ENCODE measurements at regions not wholly inside any gene's neighbourhood (a gene's known extent, or its start where the extent isn't known, plus 50 kb on each side); places are given as distances from the start of the nearest gene placed in this dataset.

DNA sequence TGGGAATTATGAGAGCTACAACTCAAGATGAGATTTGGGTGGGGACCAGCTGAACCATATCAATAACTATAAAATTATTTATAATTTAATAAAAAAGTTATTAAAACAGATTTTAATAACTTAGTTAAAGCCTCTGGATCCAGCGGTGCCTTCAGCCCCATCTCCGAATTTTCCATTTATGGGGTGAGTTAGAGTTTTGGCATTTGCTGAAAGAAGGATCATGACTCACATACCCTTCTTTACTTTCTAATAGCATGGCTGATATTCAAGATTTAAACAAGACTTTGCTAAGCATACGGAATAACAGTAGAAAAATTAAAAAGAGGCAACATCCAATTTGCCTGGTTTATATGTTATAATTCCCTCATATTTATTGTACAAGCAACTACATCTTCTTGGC lies 94.5 kb downstream of the RDH14 start:
- DNase-seq (ENCODE audit: low spot score) = no peak

GRCh38 chr2:18464913-18465312 lies 95.5 kb downstream of the RDH14 start:
- DNase-seq (ENCODE audit: low spot score) = no peak

GRCh38 chr2:18456026-18456425 lies 104.4 kb downstream of the RDH14 start:
- no peak for DNase-seq (ENCODE audit: low spot score)

GRCh38 chr2:18455236-18455862 lies 105.1 kb downstream of the RDH14 start:
- no peak for DNase-seq (ENCODE audit: low spot score)

DNA sequence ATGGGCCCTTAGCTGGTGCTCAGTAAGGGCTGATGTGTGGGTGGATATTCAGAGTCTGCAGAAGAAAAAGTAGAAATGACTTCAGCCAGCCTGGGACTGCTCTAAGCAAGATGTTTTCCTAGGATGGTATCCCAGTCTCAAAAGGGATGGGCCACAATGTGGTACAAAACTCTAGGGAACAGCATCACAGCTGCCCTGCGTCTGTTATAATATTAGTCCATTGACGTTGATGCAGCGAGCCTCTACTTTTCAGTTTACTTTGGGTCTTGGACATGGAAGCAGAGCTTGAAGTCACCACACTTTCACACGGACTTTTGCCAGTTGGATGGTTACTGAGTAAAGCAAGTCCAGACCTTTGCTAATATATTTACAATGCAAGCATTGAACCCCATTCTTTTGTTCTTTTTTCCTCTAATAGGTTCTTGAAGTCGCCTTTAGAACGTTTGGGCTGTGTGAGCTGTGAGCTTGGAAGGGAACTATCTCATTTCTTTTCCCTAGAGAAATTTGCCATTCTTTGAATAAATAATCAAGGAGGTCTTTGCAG lies 105.7 kb downstream of the RDH14 start:
- DNase-seq (ENCODE audit: low spot score) = no peak

GRCh38 chr2:18446715-18447114 lies 113.7 kb downstream of the RDH14 start:
- no peak for DNase-seq (ENCODE audit: low spot score)

GRCh38 chr2:18445433-18446320 lies 114.8 kb downstream of the RDH14 start:
- no peak for DNase-seq (ENCODE audit: low spot score)

- no peak for DNase-seq (ENCODE audit: low spot score)
These were observed 115.6 kb downstream of the RDH14 start for GRCh38 chr2:18444806-18445205.

DNA sequence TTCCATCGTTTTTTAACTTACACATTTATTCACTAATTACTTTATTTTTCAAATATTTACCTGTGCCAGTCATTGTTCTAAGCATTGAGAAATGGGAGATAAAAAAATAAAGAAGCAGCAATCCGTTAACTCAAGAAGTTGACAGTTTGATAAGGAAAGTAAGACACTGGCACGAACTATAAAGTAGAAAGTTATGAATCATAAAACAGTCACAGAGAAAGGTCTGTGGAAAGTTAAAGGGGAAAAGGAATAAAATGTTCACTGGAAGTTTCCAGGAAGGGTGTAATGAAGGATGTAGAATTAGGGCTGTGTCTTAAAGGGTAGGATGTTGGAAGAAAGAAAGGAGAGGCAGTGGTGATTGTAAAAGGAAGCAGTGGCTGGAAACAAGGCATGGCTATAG lies 118.9 kb downstream of the RDH14 start:
- no peak for DNase-seq (ENCODE audit: low spot score)

GRCh38 chr2:18440777-18441176 lies 119.7 kb downstream of the RDH14 start:
- DNase-seq (ENCODE audit: low spot score) = no peak

- DNase-seq (ENCODE audit: low spot score) = no peak
These were observed 120.3 kb downstream of the RDH14 start for GRCh38 chr2:18440141-18440661.

DNA sequence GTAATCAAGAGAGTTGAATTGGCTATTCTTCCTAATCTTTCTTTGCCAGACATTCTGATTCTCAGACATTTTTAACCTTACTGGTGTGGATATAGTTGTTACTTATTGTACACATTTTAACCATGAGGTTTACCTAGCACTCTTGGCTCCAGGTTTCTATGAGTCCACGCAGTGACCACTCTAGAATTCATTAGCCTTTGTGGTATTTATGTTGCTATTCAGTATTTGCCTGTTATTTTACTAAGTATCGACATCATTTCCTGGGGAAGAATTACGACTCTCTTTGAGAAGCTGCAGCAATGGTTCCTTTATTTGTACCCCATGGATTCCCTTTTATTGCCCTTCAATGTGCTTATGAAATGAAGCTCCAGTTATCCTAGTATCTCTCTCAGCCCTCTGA lies 120.7 kb downstream of the RDH14 start:
- DNase-seq (ENCODE audit: low spot score) = no peak

DNA sequence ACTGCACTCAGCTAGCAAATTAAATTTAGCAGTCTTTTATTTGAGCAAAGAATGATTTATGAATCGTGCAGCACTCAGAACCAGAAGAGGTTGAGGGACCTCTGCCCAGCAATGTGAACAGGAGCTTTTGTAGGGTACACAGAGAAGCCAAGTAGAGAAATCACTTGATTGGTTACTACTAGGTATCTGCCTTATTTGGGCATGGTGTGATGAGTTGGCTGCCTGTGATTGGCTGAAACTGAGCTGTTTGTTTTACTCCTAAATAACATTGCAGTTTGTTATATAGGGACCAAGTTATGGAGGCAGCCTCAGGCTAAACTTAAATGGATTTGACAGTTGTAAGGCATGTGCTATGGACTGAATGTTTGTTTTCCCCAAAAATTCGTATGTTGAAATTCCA lies 122.5 kb downstream of the RDH14 start:
- no peak for DNase-seq (ENCODE audit: low spot score)

GRCh38 chr2:18436503-18437005 lies 123.9 kb downstream of the RDH14 start:
- no peak for DNase-seq (ENCODE audit: low spot score)

DNA sequence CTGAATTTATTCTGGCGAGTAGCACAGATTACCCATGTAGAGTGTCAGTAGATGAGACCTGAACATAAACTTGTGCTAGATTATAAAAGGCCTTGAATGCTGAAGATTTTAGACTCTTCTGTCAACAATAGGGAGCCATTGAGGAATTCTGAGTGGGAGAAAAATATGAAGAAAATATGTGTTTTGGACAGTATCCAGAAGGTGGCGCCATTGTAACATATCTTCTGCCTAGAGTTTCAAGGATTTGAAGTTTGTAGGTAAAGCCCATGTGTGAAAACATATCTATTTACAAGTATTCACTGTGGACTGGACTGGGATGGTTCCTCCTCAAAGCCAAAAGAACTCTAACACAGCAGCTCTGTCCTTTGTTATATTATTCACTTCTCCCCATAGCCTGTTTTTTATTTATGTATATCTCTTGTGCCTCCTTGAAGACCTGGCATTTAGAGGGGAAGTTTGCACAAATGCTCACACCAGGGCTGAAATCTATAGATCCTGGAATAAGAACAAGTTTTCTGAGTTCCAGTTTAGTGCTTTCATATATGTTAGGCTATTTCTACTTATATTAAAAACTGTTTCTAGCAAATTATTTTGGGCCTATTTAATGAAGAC lies 124.9 kb downstream of the RDH14 start:
- DNase-seq (ENCODE audit: low spot score) = no peak

- no peak for DNase-seq (ENCODE audit: low spot score)
These were observed 126.6 kb downstream of the RDH14 start for GRCh38 chr2:18433872-18434271.

DNA sequence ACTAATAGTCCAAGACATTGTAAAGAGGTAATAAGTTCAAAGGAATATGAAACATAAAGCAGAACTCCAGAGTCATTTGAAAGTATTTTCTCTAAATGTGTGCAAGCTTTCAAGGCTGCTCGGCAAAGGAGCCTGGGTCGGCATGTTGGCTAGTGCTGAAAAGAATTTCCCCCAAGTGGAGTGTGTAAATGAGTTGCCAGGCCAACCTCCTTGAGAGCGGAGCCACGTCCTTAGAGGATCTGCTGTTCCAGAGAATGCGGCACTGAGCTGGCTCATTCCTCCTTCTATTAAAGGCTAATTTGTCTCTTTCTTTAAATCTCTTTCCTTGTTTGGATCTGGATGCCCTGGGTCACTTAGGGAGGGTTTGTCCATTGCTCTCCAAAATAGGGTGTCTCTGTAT lies 127.5 kb downstream of the RDH14 start:
- no peak for DNase-seq (ENCODE audit: low spot score)

DNA sequence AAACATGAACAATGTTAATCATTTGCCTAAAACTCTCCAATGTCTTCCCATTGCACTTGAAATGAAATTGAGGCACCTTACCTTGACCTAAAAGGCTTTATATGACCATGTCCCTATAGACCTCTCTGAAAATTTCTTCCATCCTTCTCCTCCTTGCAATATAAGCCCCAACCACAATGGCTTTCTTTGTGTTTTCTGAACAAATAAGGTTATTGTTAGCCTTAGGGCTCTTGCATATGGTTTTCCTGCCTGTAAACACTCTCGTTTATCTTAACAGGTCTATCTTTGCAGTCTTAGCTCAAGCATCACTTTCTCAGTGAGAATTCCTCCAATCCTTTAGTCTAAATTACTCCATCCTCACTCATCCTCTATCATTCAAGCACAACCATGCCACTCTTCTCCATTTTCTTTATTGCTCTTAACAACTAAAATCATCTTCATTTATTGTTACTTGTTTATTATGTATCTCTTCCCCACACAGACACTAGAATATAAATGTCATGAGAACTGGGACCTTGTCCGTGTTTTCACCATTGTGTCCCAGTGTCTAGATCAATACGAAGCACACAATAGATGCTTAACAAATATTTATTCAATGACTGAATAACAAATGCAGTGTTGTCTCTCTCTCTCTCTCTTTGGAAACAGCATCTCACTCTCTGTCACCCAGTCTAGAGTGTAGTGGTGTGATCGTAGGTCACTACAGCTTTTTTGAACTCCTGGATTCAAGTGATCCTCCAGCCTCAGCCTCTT lies 129.3 kb downstream of the RDH14 start:
- DNase-seq (ENCODE audit: low spot score) = no peak

DNA sequence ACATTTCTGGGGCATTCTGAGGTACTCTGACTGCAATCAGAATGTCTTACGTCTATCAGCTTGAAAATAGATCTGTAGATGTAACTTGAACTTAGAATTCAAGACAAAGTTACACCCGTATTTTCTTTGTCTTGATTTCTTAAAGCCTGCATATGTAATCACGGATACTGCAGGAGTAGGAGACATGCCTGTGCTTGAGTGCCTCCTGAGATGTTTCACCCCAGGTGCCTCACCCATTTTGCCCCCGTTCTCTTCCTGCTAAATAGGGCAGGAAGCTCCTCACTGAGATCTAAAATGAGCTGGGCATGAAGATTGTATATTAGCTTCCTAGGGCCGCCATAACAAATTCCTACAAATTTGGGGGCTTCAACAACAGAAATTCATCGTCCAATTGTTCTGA lies 131.9 kb downstream of the RDH14 start:
- DNase-seq (ENCODE audit: low spot score) = no peak

- DNase-seq (ENCODE audit: low spot score) = no peak
These were observed 132.7 kb downstream of the RDH14 start for GRCh38 chr2:18427762-18428161.

GRCh38 chr2:18426174-18426573 lies 134.3 kb downstream of the RDH14 start:
- no peak for DNase-seq (ENCODE audit: low spot score)

GRCh38 chr2:18425210-18425703 lies 135.2 kb downstream of the RDH14 start:
- DNase-seq (ENCODE audit: low spot score) = no peak
